NOMO-1 (cell line): ENCODE measurements at regions not wholly inside any gene's neighbourhood (a gene's known extent, or its start where the extent isn't known, plus 50 kb on each side); places are given as distances from the start of the nearest gene placed in this dataset.
"Not testable (repeated sequence)": the region's sequence is repeated elsewhere in the genome, so short reads cannot be mapped to it uniquely, and the experiment has no call there.

Source experiments
- DNase-seq, 2 experiments: peaks; one replicate each; lab custom pipeline; 2025; ENCODE audit not compliant: unreplicated experiment in 2 of 2; lab: John Stamatoyannopoulos, UW

DNA sequence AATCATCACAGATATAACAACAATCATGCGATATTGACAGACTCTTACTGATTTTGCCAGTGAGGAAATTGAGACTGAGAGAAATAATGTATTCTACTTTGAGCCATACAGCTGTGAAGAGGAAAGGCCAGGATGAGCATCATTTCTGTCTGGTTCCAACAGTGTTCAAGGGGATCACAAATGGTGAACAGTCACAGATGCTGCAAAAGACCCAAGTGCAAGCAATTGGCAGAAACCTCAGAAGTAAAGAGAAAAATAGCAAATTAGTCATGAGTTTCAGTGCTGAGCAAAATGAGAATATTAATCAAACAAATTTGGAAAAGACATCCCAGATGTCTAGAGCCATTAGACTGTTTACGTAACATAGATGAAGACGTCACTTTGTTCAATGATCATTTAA lies 114.1 kb downstream of the RAB38 start:
- no peak for DNase-seq

DNA sequence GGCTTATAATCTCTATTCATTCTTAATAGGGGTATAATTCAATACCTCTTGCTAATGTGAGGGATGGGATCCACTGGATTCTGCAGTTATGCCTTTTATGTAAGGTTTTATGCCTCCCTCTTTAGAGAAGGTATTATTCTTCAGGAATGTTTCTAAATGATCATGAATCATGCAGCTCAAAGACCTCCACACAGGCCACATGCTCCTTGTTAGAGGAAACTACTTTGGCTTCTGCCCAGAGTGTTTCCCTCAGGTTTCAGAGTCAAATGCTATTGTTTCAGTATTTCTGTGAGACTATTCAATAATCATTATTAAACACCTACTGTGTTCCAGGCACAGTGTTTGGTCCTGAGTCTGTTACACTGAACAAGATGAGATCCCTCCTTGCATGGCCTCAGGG lies 115.9 kb downstream of the RAB38 start:
- no peak for DNase-seq

DNA sequence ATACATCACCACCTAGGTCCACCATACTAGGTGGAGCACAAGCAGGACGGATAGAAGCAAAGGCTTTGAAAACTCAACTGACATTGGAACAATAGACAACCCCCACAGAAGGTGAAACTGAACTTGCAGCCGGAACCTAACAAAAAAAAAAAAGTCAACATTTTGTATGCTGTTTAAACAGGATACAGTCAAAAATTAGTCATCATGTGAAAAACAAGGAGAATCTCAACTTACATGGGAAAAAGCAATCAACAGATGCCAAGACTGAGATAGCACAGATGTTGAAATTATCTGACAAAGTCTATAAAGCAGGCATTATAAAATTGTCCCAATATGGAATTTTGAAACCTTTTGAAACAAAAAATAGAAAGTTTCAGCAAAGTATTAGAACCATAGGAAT lies 123.8 kb downstream of the RAB38 start:
- no peak for DNase-seq

DNA sequence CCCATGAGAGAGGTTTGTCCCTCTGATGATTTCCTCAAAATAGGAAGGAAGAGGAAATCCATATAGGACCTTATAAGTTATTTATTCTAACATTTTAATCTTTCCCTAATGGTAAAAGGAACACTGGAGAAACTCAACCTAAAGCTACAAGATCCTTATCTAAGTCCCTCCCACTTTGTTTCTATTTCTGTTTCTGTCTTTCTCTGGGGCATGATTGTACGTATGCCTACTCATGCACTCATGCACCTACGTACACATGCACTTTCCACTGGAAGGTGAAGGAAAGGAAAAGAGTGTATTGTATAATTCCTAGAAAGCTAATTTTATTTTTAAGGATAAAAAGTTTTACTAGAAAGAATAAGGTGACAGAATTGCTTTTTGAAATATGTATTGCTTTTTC lies 125.0 kb downstream of the RAB38 start:
- no peak for DNase-seq

DNA sequence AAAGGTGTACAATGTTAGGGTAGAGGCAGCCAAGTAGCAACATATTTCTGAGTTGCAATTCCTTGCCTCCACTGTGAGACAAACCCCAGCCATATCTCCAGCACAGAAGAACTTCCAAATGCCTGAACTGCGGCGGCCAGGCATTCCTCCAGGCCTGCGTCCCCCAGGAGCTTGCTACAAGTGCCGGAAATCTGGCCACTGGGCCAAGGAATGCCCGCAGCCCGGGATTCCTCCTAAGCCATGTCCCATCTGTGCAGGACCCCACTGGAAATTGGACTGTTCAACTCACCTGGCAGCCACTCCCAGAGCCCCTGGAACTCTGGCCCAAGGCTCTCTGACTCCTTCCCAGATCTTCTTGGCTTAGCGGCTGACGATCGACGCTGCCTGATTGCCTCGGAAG lies 130.0 kb downstream of the RAB38 start:
- DNase-seq: not testable (repeated sequence)

DNA sequence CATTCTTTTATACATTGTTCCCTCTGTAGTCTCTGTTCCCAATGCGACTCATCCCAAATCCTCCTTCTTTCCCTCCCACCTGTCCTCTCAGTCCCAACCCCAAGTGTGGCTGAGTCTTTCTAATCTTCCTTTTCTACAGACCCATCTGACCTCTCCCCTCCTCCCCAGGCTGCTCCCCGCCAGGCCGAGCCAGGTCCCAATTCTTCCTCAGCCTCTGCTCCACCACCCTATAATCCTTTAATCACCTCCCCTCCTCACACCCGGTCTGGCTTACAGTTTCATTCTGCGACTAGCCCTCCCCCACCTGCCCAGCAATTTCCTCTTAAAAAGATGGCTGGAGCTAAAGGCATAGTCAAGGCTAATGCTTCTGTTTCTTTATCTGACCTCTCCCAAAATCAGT lies 130.6 kb downstream of the RAB38 start:
- DNase-seq: not testable (repeated sequence)

DNA sequence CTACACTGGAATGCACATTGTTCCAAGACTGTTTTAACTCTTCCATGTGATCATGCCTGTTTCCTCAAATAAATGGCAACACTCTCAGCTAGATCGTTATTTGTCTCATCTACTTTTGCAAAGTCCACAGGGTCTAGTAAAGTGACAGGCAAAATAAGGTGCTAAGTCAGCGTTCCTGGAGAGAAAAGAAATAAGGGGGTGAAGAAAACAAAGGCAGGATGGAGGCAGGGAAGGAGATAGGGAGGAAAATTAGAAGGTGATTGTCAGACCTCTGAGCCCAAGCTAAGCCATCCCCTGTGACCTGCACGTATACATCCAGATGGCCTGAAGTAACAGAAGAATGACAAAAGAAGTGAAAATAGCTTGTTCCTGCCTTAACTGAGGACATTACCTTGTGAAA lies 132.1 kb downstream of the RAB38 start:
- no peak for DNase-seq

DNA sequence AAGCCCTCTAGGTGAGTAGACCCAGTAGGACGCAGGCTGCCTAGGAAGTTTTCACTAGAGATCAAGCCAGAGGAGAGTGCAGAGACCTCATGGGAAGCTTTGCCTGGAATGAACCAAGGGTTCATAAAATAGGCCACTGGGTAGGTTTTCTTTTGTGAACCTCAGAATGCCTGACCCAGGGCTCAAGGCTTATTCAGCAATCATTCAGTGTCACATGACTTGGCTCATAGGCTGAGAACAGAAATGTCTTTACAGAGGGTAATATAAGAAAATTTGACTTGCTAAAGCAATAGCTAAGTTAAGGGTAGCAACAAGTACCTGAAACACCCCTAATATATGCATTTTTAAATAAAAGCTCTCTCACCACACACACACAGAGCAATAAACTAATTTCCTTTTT lies 132.6 kb downstream of the RAB38 start:
- no peak for DNase-seq

DNA sequence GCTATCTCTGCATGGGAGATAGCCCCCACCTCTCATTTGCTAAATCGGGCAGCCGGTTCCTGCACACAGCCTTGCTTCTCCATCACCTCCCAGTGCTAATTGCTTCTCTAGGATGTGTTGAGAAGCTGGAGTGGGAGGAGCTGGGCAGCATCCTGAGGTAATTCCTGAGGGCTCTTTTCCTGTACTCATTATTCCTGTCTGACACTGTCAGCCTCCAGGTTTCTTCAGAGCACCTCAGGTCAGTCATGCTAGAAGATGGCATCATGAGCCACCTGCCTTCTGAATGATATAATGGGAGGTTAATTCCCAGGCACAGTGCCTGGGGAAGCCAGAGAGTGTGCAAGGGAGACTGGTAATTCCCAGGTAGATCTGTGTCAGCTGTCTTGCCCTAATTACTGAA lies 133.0 kb downstream of the RAB38 start:
- no peak for DNase-seq

DNA sequence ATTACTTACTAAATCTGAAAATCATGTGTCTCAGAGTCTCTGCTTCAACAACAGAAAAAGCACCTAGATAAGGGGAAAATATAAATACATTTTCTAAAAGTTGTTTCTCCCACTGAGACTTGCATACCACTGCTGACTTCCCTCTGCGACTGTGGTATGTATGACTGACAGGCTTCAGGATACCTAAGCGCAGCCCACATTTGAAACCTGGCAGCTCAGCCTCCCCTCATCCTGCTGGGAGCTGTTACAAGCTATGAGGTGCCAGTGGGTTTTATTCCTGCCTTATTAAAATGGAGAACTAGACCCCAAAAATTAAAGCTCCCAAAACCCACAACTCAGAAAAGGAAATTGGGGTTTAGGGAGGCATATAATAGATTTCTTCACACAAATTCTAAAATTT lies 133.6 kb downstream of the RAB38 start:
- DNase-seq: no peak

DNA sequence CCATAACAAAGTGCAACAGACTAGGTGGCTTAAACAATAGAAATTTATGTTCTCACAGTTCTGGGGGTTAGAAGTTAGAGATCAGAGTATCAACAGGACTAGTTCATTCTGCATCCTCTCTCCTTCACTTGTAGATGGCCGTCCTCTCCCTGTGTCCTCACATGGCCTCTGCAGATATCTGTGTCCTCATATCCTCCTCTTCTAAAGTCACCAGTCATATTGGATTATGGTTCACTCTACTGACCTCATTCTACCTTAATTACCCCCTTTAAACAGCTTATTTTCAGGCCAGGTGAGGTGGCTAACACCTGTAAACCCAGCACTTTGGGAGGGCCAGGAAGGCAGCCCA lies 135.1 kb downstream of the RAB38 start:
- DNase-seq: no peak

DNA sequence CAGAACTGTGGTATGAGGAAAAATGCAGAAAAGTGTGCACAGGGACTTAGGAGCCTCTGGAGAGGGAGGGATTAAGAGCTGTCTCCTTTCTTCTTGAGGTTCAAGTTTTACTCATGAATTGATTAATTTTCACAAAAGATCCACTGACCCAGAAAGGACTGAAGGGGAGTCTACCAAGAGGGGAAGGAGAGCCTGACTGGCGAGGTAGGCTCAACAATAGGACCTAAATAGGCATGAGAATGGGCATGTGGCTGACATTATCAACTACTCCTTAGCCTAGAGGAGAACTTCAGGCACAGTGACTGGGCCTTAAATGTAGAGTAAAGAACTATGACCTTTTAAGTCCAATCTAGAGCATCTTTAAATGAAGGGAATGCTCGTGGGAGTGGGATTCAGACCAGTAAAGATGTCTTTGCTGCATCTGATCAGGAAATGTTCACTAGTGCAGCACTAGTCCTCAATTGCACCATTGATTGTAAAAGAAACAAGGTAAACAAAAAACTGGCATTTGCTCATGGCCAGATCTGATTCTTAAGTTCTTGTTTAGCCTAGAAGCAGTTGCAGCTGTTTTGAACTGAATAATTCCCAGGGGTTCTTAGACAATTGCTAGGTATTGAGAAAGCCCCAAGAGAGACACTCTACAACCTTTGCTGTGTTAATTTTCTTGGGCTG lies 135.6 kb downstream of the RAB38 start:
- no peak for DNase-seq

DNA sequence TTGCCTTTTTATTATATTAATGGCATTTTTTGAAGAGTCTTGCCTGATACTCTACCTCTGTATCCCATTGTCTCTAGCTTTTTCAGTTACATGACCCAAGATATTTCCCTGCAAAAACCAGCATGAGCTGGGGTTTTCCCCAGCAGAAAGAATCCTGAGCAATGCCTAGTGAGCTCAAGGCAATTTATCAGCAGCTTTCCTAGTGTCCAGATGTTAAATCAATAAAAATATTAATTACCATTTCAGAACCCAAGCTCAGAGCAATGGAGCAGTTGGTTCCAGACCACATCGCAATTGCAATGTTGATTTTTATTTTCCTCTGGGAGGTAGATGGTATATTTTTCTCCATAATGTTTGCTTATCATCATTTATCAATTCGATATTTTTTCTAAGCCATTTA lies 137.2 kb downstream of the RAB38 start:
- DNase-seq: no peak

DNA sequence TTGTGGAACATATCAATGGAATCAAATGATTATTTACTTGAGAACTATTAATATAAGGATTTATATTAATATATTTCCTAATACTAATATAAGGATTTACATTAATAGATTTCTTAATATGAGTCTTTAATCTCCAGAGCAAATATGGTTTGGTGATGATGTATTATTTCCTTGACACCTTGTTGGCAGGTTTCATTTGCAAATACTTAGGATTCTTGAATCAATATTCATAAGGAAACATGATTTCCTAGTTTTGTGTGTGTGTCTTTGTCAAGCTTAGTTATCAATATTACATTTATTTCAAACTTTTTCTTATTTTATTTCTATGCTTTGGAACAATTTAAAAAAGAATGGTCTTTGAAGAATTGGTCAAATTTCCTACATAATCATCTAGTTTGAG lies 138.5 kb downstream of the RAB38 start:
- DNase-seq: no peak

DNA sequence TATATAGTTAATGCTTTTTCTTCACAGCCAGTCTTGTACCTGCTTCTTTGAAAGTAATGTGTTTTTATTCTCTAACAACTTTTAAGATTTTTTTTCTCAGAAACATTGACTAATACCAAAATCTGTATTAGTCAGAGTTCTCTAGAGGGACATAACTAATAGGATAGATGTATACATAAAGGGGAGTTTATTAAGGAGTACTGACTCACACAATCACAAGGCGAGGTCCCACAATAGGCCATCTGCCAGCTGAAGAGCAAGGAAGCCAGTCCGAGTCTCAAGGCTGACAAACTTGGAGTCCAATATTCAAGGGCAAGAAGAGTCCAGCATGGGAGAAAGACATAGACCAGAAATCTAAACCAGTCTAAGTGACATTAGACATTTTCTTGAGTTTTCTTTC lies 140.0 kb downstream of the RAB38 start:
- no peak for DNase-seq

DNA sequence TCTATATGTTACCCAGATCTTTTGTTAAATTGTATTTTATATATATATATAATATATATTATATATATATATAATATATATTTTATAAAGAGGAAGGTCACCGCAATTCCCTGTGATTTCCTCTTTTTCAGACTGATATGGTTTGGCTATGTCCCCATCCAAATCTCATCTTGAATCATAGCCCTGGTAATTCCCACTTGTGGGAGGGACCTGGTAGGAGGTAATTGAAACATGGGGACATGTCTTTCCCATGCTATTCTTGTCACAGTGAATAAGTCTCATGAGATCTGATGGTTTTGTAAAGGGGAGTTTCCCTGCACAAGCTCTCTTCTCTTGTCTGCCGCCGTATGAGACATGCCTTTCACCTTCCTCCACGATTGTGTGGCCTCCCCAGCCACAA lies 157.6 kb downstream of the RAB38 start:
- DNase-seq: no peak

DNA sequence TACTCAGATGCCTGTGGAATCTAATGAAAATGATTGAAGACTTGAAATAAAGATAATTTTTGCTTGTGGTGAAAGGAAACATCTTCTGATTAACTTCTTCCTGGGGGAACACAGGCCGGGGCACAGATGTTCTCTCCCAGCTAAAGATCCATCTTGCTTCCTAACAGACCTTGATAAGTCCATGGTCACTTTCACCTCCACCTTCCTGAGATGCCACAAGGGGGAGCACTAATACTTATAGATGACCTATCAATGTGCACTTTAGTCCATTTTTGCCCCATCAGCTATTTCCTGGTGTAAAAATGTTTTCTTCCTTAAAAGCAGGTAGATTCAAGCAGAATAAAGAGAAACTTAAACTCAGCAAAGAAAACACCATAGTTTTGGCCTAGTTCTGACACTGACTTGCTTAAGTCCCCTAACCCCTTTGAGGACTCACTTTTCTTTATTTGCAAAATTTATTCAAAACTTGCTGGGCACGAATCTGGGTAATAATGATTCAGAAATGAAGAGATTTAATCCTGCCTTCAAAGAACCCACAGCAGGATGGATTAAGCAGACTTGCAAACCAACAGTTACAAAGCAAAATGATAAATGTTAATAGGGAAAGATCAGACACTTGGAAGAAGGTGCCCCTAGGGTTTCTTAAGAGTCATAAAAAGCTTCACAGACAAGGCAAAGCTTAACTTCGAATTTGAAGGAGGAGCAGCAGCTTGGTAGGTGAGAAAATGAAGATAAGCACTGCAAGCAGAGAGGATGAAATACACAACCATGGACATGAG lies 158.7 kb downstream of the RAB38 start:
- peak; percentile 23 to 71 for DNase-seq

DNA sequence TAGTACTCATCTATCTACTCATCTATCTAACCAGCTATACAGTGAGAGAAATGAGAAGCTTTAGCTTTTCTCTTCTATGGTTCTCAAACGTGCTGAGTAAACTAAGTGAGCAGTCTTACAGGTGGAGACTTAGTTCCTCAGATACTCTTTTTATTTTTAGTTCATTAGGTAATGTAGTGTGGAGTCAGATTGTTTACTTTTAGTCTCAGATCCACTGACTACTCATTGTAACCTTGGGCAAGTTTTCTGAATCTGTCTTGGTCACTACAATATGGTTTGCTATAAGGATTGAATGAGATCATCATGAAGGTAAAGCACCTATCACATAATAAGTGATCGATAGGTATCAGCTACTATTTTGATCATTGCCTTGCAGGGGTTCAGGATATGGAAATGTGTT lies 160.1 kb downstream of the RAB38 start:
- DNase-seq: no peak

DNA sequence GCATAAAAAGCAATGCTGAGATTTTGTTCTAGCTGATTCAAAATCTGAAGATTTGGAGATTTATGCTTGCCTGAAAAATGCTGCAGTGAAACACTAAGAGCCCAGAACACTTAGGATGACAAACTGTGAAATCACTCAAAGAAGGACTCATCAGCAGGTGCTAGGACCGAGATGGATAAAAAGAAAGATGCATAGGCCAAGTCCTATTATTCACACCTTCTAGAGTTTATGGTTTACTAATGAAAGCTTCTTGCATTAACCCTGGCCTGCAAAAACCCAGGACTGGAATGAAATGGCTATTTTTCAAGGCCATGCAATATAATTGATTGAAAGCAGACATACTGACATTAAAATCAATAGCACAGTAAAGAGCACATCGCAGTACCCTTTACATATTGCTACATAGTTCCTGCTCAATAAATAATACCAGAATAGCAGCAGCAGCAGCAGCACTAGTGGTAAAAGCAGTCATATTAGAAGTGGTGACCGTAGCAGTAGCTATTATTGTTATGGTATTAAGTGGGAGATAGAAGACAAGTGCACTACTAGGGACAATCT lies 161.7 kb downstream of the RAB38 start:
- no peak for DNase-seq

DNA sequence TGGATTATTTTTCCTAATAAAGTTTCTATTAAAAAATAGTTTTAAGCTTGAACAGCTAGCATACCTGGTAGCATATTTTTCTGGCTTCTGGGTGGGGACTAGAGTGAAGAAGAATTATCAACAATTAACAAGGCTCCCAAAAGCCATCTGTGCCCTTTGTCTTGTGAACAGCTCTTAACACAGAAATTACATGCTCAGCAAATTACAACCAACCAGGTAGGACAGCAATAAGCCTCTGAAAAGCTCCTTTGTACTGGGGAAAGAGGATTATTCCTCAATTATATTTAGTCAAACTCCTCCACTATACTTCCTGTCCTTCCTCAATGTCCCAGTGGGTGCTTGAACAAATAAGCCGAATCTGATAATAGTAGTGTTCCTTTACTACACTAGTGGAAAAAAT lies 162.8 kb downstream of the RAB38 start:
- no peak for DNase-seq

DNA sequence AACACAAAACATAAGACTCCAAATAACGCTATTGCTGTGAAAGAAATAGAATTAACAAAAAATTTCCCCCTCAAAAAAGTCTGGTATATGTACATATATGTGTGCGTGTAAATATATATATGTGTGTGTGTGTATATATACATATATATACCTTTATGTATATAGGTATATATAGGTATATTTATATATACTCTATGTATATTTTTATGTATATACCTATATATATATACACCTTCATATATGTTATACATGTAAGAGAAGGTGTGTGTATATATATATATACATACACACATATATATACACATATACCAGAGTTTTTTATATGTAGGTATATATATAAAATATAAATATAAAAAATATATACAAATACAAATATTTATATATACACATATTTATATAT lies 199.2 kb downstream of the RAB38 start:
- DNase-seq: no peak

DNA sequence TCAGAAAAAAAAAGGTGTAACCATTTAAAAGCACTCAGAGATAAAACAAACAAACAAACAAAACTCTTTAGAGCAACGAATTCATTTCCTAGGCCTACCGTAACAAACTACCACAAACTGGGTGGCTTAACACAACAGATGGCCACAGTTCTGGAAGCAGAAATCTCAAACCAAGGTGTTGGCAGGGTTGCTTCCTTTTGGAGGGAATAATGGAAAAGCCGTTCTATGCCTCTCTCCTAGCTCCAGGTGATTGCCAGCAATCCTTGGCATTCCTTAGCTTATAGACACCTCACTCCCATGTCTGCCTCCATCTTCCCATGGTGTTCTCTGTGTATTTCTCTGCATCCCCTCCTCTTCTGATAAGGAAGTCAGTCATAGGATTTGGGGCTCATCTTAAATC lies 200.4 kb downstream of the RAB38 start:
- DNase-seq: no peak
